ENCODE measurements at regions not wholly inside any gene's neighbourhood (a gene's known extent, or its start where the extent isn't known, plus 50 kb on each side); places are given as distances from the start of the nearest gene placed in this dataset.

- TF ChIP-seq CTCF (conservative IDR thresholded peaks at IDR 0.05; ENCODE audit: low read length), result no peak
- no peak for TF ChIP-seq EZH2phosphoT487 (IDR thresholded peaks at IDR 0.05; ENCODE audit: borderline replicate concordance, low read depth, low read length)
Observed at GRCh38 chr4:32073542-32073941, 1353.4 kb downstream of the PCDH7 start.
